H9 (cell line): ENCODE measurements at regions not wholly inside any gene's neighbourhood (a gene's known extent, or its start where the extent isn't known, plus 50 kb on each side); places are given as distances from the start of the nearest gene placed in this dataset.

Source experiments
- DNase-seq: peaks from one replicate; pipeline ENCODE4 v3.0.0-alpha.2; 2017
- H2AFZ ChIP-seq: one replicate; pipeline ENCODE4 v1.6.1; 2013; ENCODE audit warnings: mild to moderate bottlenecking, low read length, control low read depth, moderate library complexity
- H2AK5ac ChIP-seq: 2 replicates; pipeline ENCODE4 v1.6.1; 2013; ENCODE audit warnings: low read length, control low read depth, mixed read lengths; ENCODE audit not compliant: insufficient read length
- H2BK120ac ChIP-seq: one replicate; pipeline ENCODE4 v1.6.1; 2013; ENCODE audit warnings: low read depth, mild to moderate bottlenecking, low read length, control low read depth, inconsistent platforms; ENCODE audit not compliant: poor library complexity, severe bottlenecking
- H2BK12ac ChIP-seq: 2 replicates; pipeline ENCODE4 v1.6.1; 2013; ENCODE audit warnings: low read length, control low read depth, mixed read lengths, low read depth; ENCODE audit not compliant: insufficient read length
- H2BK15ac ChIP-seq: 2 replicates; pipeline ENCODE4 v1.6.1; 2013; ENCODE audit warnings: low read depth, low read length, control low read depth
- H2BK20ac ChIP-seq: one replicate; pipeline ENCODE4 v1.6.1; 2013; ENCODE audit warnings: low read depth, mild to moderate bottlenecking, low read length, control low read depth, inconsistent platforms; ENCODE audit not compliant: poor library complexity, severe bottlenecking
- H2BK5ac ChIP-seq: 2 replicates; pipeline ENCODE4 v1.6.1; 2013; ENCODE audit warnings: low read length, control low read depth, mixed read lengths; ENCODE audit not compliant: insufficient read length
- H3K14ac ChIP-seq: 2 replicates; pipeline ENCODE4 v1.6.1; 2013; ENCODE audit warnings: low read length, control low read depth; ENCODE audit not compliant: insufficient read depth
- H3K18ac ChIP-seq: 2 replicates; pipeline ENCODE4 v1.6.1; 2013; ENCODE audit warnings: low read depth, mild to moderate bottlenecking, mixed read lengths, low read length, control low read depth; ENCODE audit not compliant: insufficient read length
- H3K23ac ChIP-seq: 2 replicates; pipeline ENCODE4 v1.6.1; 2013; ENCODE audit warnings: low read length, control low read depth, mixed read lengths, low read depth; ENCODE audit not compliant: insufficient read length
- H3K23me2 ChIP-seq: 2 replicates; pipeline ENCODE4 v1.6.1; 2013; ENCODE audit warnings: low read depth, mild to moderate bottlenecking, mixed read lengths, low read length, control low read depth; ENCODE audit not compliant: insufficient read length, poor library complexity, severe bottlenecking
- H3K27ac ChIP-seq: 2 replicates; pipeline ENCODE4 v1.5.1; 2013; ENCODE audit warnings: low read length, control low read depth, mixed read lengths, low read depth; ENCODE audit not compliant: insufficient read length
- H3K27me3 ChIP-seq: 2 replicates; pipeline ENCODE4 v1.6.1; 2013; ENCODE audit warnings: low read length, control low read depth, inconsistent platforms; ENCODE audit not compliant: insufficient read depth
- H3K4ac ChIP-seq: 2 replicates; pipeline ENCODE4 v1.6.1; 2013; ENCODE audit warnings: low read depth, mild to moderate bottlenecking, control low read depth, inconsistent platforms, low read length, moderate library complexity
- H3K4me1 ChIP-seq: 2 replicates; pipeline ENCODE4 v1.6.1; 2013; ENCODE audit warnings: low read length, control low read depth, inconsistent platforms; ENCODE audit not compliant: insufficient read depth
- H3K4me2 ChIP-seq: 2 replicates; pipeline ENCODE4 v1.6.1; 2013; ENCODE audit warnings: low read length, control low read depth, mixed read lengths; ENCODE audit not compliant: insufficient read length, insufficient read depth
- H3K56ac ChIP-seq: 2 replicates; pipeline ENCODE4 v1.6.1; 2013; ENCODE audit warnings: low read depth, mild to moderate bottlenecking, mixed read lengths, low read length, control low read depth; ENCODE audit not compliant: insufficient read length
- H3K79me1 ChIP-seq: 2 replicates; pipeline ENCODE4 v1.6.1; 2013; ENCODE audit warnings: low read depth, mild to moderate bottlenecking, moderate library complexity, low read length, control low read depth, inconsistent platforms; ENCODE audit not compliant: insufficient read depth, poor library complexity, severe bottlenecking
- H3K79me2 ChIP-seq: 2 replicates; pipeline ENCODE4 v1.6.1; 2013; ENCODE audit warnings: low read length, control low read depth, inconsistent platforms; ENCODE audit not compliant: insufficient read depth
- H3K9ac ChIP-seq: 2 replicates; pipeline ENCODE4 v1.6.1; 2013; ENCODE audit warnings: low read length, control low read depth, mixed read lengths; ENCODE audit not compliant: insufficient read length; ENCODE audit errors: extremely low read depth
- H3K9me3 ChIP-seq: one replicate; pipeline ENCODE4 v1.6.1; 2013; ENCODE audit warnings: low read depth, low read length, inconsistent platforms; ENCODE audit not compliant: control insufficient read depth
- H3T11ph ChIP-seq: one replicate; pipeline ENCODE4 v1.6.1; 2013; ENCODE audit warnings: mild to moderate bottlenecking, low read length, control low read depth, inconsistent platforms
- H4K20me1 ChIP-seq: one replicate; pipeline ENCODE4 v1.6.1; 2013; ENCODE audit not compliant: control insufficient read depth, insufficient read length, insufficient read depth
- H4K5ac ChIP-seq: 2 replicates; pipeline ENCODE4 v1.6.1; 2013; ENCODE audit warnings: low read depth, mild to moderate bottlenecking, mixed read lengths, low read length, control low read depth; ENCODE audit not compliant: insufficient read length
- H4K8ac ChIP-seq: replicated peaks from 2 replicates; pipeline ENCODE4 v1.6.1; 2013; ENCODE audit warnings: low read length, control low read depth, mixed read lengths, low read depth; ENCODE audit not compliant: insufficient read length
- H4K91ac ChIP-seq: 2 replicates; pipeline ENCODE4 v1.6.1; 2013; ENCODE audit warnings: low read depth, mild to moderate bottlenecking, moderate library complexity, mixed read lengths, low read length, control low read depth; ENCODE audit not compliant: insufficient read length
- H3K27ac Mint-ChIP-seq, 3 experiments: 2 replicates in 2 of 3; 3 replicates in 1 of 3; pipeline ENCODE4 v1.8.0; 2020 to 2021; ENCODE audit warnings: mixed read lengths in 3 of 3, mild to moderate bottlenecking in 1 of 3, moderate library complexity in 1 of 3
- H3K27me3 Mint-ChIP-seq: 2 replicates; pipeline ENCODE4 v1.8.0; 2021; ENCODE audit warnings: low read depth, mild to moderate bottlenecking, moderate library complexity, mixed read lengths
- H3K36me3 Mint-ChIP-seq, 3 experiments: 2 replicates in 2 of 3; 3 replicates in 1 of 3; pipeline ENCODE4 v1.8.0; 2020 to 2021; ENCODE audit warnings: low read depth in 3 of 3, mixed read lengths in 3 of 3; ENCODE audit not compliant: insufficient read depth in 1 of 3
- H3K4me1 Mint-ChIP-seq, 2 experiments: 2 replicates each; pipeline ENCODE4 v1.8.0; 2020; ENCODE audit warnings: mixed read lengths in 2 of 2
- H3K4me3 Mint-ChIP-seq, 2 experiments: 2 replicates in 1 of 2; 3 replicates in 1 of 2; pipeline ENCODE4 v1.8.0; 2020 to 2021; ENCODE audit warnings: mild to moderate bottlenecking in 2 of 2, mixed read lengths in 2 of 2, moderate library complexity in 1 of 2
- H3K9me3 Mint-ChIP-seq, 2 experiments: 2 replicates in 1 of 2; 3 replicates in 1 of 2; pipeline ENCODE4 v1.8.0; 2020; ENCODE audit warnings: mild to moderate bottlenecking in 2 of 2, mixed read lengths in 2 of 2, moderate library complexity in 1 of 2
- WGBS: extraction: QIAGEN DNeasy Blood & Tissue Kit; methylation state at CpG from one replicate; pipeline ENCODE4 v1.1.7; 2013; ENCODE audit warnings: missing lambda C conversion rate, low lambda C conversion rate, mixed read lengths; ENCODE audit not compliant: insufficient read length; ENCODE audit errors: extremely low coverage; 5-methylcytosine and 5-hydroxymethylcytosine counted together
- TF ChIP-seq, protein P1 (sequence below): fragments of 200-600 bp; sonication (generic); conservative IDR thresholded peaks from 3 replicates; pipeline ENCODE4 v1.8.0; 2021; ENCODE audit warnings: antibody characterized with exemption, mild to moderate bottlenecking

DNA sequence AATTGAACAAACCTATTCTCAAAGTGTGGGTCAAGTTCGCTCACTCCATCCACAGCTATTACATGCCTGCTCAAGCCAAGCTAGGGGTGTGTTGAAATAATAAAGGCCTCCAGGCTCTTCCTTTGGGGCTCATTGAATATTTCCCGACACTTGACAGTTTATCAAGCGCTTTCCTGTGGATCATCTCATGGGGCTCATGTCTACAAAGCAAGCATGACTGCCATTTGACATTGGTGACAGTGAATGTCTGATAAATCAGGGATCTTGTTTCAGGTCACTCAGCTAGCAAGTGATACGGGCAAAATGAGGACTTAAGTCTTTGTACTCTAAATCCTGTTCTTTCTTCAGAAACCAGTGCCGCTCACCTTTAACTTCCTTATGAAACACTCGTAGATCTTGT, 542.6 kb downstream of the TOX3 start:
- no CpG with 5 or more reads among the region's 6 CpGs for WGBS
- Histone ChIP-seq H3K9ac (no peak overlapping the region), H4K91ac (no peak overlapping the region), H3K79me2 (no peaks in the 10 kb centered on the region), H2BK12ac (no peak overlapping the region), H3K27ac (no peak overlapping the region), H4K8ac (no peak overlapping the region), H2AK5ac (no peak overlapping the region), H3K14ac (no peak overlapping the region), H4K5ac (no peak overlapping the region), H3K79me1 (no peaks in the 10 kb centered on the region), H2BK15ac (no peak overlapping the region), H2BK5ac (no peak overlapping the region), H3K4me1 (no peaks in the 10 kb centered on the region), H3K23me2 (no peaks in the 10 kb centered on the region), H3K4me2 (no peak overlapping the region), H2AFZ (no peak overlapping the region), H3K9me3 (no peaks in the 10 kb centered on the region), H3K27me3 (no peaks in the 10 kb centered on the region), H3K18ac (no peak overlapping the region), H3K4ac (no peak overlapping the region), H3K23ac (no peak overlapping the region), H4K20me1 (no peaks in the 10 kb centered on the region), H3K56ac (no peak overlapping the region), H2BK20ac (no peak overlapping the region), H3T11ph (no peak overlapping the region), H2BK120ac (no peak overlapping the region)
- H3K27ac Mint-ChIP-seq = no peak overlapping the region
- H3K9me3 Mint-ChIP-seq = no peaks in the 10 kb centered on the region; a peak in 2 of 5 replicates
- no peak for DNase-seq
- no peak overlapping the region for H3K4me3 Mint-ChIP-seq
- peaks cover 4% of the 10 kb centered on the region for H3K27me3 Mint-ChIP-seq
- H3K36me3 Mint-ChIP-seq = no peaks in the 10 kb centered on the region
- TF ChIP-seq, protein P1, sequence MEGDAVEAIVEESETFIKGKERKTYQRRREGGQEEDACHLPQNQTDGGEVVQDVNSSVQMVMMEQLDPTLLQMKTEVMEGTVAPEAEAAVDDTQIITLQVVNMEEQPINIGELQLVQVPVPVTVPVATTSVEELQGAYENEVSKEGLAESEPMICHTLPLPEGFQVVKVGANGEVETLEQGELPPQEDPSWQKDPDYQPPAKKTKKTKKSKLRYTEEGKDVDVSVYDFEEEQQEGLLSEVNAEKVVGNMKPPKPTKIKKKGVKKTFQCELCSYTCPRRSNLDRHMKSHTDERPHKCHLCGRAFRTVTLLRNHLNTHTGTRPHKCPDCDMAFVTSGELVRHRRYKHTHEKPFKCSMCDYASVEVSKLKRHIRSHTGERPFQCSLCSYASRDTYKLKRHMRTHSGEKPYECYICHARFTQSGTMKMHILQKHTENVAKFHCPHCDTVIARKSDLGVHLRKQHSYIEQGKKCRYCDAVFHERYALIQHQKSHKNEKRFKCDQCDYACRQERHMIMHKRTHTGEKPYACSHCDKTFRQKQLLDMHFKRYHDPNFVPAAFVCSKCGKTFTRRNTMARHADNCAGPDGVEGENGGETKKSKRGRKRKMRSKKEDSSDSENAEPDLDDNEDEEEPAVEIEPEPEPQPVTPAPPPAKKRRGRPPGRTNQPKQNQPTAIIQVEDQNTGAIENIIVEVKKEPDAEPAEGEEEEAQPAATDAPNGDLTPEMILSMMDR = no peak
- H3K4me1 Mint-ChIP-seq = peaks cover 2% of the 10 kb centered on the region in 2 experiments; a peak in 3 of 4 replicates
